ENCODE measurements at regions not wholly inside any gene's neighbourhood (a gene's known extent, or its start where the extent isn't known, plus 50 kb on each side); places are given as distances from the start of the nearest gene placed in this dataset.

DNA sequence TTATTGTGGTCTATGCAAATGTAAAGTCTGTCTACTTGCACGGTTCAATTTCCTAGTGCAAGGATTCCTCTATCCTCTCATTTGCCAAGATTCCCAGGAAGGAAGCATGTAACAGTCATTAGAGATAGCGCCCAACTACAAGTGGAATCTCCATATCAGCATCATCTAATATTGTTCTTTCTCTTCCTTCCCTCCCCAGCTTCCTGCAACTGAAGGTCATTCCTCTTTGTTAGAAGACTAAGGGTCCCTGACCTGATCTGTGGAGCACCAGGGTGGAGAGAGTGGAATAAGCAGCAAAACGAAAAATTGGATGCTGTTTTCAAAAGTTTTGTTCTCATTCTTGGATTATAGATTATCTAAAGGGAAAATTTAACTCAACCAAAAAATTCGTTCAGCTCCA is 714.0 kb downstream of the DIAPH3 start:
- TF ChIP-seq, protein P1, sequence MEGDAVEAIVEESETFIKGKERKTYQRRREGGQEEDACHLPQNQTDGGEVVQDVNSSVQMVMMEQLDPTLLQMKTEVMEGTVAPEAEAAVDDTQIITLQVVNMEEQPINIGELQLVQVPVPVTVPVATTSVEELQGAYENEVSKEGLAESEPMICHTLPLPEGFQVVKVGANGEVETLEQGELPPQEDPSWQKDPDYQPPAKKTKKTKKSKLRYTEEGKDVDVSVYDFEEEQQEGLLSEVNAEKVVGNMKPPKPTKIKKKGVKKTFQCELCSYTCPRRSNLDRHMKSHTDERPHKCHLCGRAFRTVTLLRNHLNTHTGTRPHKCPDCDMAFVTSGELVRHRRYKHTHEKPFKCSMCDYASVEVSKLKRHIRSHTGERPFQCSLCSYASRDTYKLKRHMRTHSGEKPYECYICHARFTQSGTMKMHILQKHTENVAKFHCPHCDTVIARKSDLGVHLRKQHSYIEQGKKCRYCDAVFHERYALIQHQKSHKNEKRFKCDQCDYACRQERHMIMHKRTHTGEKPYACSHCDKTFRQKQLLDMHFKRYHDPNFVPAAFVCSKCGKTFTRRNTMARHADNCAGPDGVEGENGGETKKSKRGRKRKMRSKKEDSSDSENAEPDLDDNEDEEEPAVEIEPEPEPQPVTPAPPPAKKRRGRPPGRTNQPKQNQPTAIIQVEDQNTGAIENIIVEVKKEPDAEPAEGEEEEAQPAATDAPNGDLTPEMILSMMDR (IDR thresholded peaks at IDR 0.05) = no peak
- no peak for TF ChIP-seq POLR2A (IDR thresholded peaks at IDR 0.05)
